ENCODE measurements at regions not wholly inside any gene's neighbourhood (a gene's known extent, or its start where the extent isn't known, plus 50 kb on each side); places are given as distances from the start of the nearest gene placed in this dataset.

DNA sequence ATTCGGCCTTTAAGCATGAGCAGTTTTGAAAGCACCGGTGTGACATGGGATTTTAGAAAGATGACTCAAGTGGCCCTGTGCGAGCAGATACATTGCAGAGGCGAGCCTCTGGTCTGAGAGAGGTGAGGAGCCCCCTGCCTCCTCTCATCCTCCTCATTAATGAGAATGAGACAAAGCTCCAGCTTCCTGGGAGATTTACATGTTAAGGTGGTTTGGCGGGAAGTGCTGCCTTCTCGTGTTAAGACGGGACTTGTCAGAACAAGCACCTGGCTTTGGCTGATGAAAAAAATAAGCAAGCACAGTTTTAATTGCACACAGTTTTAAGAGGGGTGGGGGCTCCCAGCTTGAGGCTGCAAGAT, 68.1 kb downstream of the ACTL7B start:
- H3K4me3 ChIP-seq (replicated peaks in 1 of 3; ENCODE audit: insufficient read depth in 1 of 3, low read depth in 1 of 3, low read length in 3 of 3): no peak overlapping the region
- H3K9ac ChIP-seq (replicated peaks; ENCODE audit: extremely low read depth, insufficient read depth, low read length): no peak overlapping the region
- H4K20me1 ChIP-seq (replicated peaks; ENCODE audit: control insufficient read depth, extremely low read depth, insufficient read depth, low read length): no peaks in the 10 kb centered on the region
- no peaks in the 10 kb centered on the region for H3K4me1 ChIP-seq (ENCODE audit: control insufficient read depth, extremely low read depth, insufficient read depth, low read length)
- H3K9me1 ChIP-seq (replicated peaks; ENCODE audit: control insufficient read depth, extremely low read depth, insufficient read depth, low read length): no peaks in the 10 kb centered on the region
- no peaks in the 10 kb centered on the region for H3K36me3 ChIP-seq (ENCODE audit: control insufficient read depth in 2 of 2, extremely low read depth in 1 of 2, insufficient read depth in 2 of 2, low read length in 2 of 2)
- intact Hi-C loops (cut with micrococcal nuclease) (no loop called here), dilution Hi-C loops (cut with MboI; ENCODE audit: extremely low pct_ligation_motif_present, low sequenced_read_pairs) (no loop called here)
- ChIA-PET POLR2A (no interaction called here), CTCF (no interaction called here)
- TF ChIP-seq MYC (IDR thresholded peaks at IDR 0.05; ENCODE audit: low read depth, low read length) (no peak), POLR2A (IDR thresholded peaks at IDR 0.05; ENCODE audit: low read depth, low read length) (no peak)
- TF ChIP-seq, protein P1, sequence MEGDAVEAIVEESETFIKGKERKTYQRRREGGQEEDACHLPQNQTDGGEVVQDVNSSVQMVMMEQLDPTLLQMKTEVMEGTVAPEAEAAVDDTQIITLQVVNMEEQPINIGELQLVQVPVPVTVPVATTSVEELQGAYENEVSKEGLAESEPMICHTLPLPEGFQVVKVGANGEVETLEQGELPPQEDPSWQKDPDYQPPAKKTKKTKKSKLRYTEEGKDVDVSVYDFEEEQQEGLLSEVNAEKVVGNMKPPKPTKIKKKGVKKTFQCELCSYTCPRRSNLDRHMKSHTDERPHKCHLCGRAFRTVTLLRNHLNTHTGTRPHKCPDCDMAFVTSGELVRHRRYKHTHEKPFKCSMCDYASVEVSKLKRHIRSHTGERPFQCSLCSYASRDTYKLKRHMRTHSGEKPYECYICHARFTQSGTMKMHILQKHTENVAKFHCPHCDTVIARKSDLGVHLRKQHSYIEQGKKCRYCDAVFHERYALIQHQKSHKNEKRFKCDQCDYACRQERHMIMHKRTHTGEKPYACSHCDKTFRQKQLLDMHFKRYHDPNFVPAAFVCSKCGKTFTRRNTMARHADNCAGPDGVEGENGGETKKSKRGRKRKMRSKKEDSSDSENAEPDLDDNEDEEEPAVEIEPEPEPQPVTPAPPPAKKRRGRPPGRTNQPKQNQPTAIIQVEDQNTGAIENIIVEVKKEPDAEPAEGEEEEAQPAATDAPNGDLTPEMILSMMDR (IDR thresholded peaks at IDR 0.05; ENCODE audit: extremely low read depth in 1 of 2, insufficient read depth in 1 of 2, low read depth in 1 of 2, low read length in 2 of 2): no peak
- no peak overlapping the region for H3K27ac ChIP-seq (ENCODE audit: insufficient read depth, low read depth, low read length)
- FAIRE-seq (no peak), DNase-seq (ENCODE audit: low read depth, low spot score) (no peak)
- H3K27me3 ChIP-seq (ENCODE audit: control insufficient read depth in 2 of 2, insufficient read depth in 2 of 2, low read length in 2 of 2): peaks cover 2 to 4% of the 10 kb centered on the region in 2 experiments
- BruUV-seq (replicated peaks): no TSS peak
- H3K4me2 ChIP-seq (ENCODE audit: insufficient read depth, low read length): no peak overlapping the region
- no peak overlapping the region for H2AFZ ChIP-seq (ENCODE audit: low read depth, low read length)
- no peaks in the 10 kb centered on the region for H3K79me2 ChIP-seq (ENCODE audit: control insufficient read depth, insufficient read depth, low read length)
- no peaks in the 10 kb centered on the region for H3K9me3 ChIP-seq (replicated peaks; ENCODE audit: control insufficient read depth, insufficient read depth, low read length)

DNA sequence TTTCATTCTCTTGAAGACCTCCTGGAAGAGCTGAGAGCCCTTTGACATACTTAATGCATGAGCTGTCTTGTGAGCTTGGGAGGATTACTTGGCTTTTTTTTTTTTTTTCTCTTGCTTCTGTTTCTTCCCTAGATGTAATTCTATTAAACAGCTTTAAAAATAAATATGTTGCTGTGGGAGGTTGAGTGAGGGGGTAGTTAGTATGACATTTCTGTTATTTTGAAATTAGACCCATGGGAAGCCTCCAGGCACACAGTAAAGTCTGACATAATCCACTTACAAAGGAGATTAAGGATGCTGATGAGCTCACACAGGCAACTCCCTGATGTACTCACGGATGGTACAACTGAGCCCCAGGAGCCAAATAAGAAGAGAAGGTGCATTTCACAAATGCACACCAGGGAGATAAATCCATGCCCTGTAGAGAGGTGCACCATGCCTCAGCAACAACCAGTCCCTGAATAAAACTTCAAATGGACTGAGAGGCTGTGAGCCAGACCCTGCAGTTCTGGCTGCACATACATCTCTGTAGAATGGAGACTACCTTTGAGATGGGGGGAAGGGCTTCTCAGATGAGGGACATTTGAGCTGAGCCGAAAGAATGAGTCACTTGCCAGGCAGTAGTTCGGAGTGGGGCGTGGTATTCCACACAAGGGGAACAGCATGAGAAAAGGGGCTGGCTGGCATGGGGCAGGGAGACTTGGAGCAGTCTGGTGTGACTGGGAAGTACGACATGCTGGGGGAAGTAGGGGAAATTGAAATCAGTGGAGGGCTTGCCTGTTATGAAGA, 68.7 kb downstream of the ACTL7B start:
- no peak overlapping the region for H3K27ac ChIP-seq (ENCODE audit: insufficient read depth, low read depth, low read length)
- BruUV-seq (replicated peaks): no TSS peak
- DNase-seq (ENCODE audit: low read depth, low spot score): no peak
- H3K9me1 ChIP-seq (replicated peaks; ENCODE audit: control insufficient read depth, extremely low read depth, insufficient read depth, low read length): no peaks in the 10 kb centered on the region
- TF ChIP-seq, protein P1 (IDR thresholded peaks at IDR 0.05; ENCODE audit: extremely low read depth in 1 of 2, insufficient read depth in 1 of 2, low read depth in 1 of 2, low read length in 2 of 2): no peak
- no peak for TF ChIP-seq EZH2 (IDR thresholded peaks at IDR 0.05; ENCODE audit: borderline replicate concordance, low read depth, low read length, severe bottlenecking)
- no peak for TF ChIP-seq POLR2AphosphoS5 (IDR thresholded peaks at IDR 0.05; ENCODE audit: insufficient read depth, low read depth, low read length)
- TF ChIP-seq GATA2 (IDR thresholded peaks at IDR 0.05; ENCODE audit: insufficient read depth, insufficient read length, low read depth, low read length): no peak
- no peak for TF ChIP-seq POLR2A (IDR thresholded peaks at IDR 0.05; ENCODE audit: low read depth, low read length)
- no peak for TF ChIP-seq FOS (IDR thresholded peaks at IDR 0.05; ENCODE audit: borderline replicate concordance, insufficient read depth, low read length)
- no peak for TF ChIP-seq MYC (IDR thresholded peaks at IDR 0.05; ENCODE audit: low read depth, low read length)
- TF ChIP-seq JUN (IDR thresholded peaks at IDR 0.05; ENCODE audit: borderline replicate concordance, insufficient read depth, insufficient read length, low read depth): no peak
- TF ChIP-seq MAX (IDR thresholded peaks at IDR 0.05; ENCODE audit: insufficient read depth, insufficient read length): no peak
- no peaks in the 10 kb centered on the region for H4K20me1 ChIP-seq (replicated peaks; ENCODE audit: control insufficient read depth, extremely low read depth, insufficient read depth, low read length)
- no peaks in the 10 kb centered on the region for H3K79me2 ChIP-seq (ENCODE audit: control insufficient read depth, insufficient read depth, low read length)
- no peak overlapping the region for H3K9ac ChIP-seq (replicated peaks; ENCODE audit: extremely low read depth, insufficient read depth, low read length)
- H3K4me3 ChIP-seq (replicated peaks in 1 of 3; ENCODE audit: insufficient read depth in 1 of 3, low read depth in 1 of 3, low read length in 3 of 3): no peak overlapping the region
- H3K27me3 ChIP-seq (ENCODE audit: control insufficient read depth in 2 of 2, insufficient read depth in 2 of 2, low read length in 2 of 2): peaks cover 2 to 4% of the 10 kb centered on the region in 2 experiments
- intact Hi-C loops (cut with micrococcal nuclease): no loop called here
- no peaks in the 10 kb centered on the region for H3K9me3 ChIP-seq (replicated peaks; ENCODE audit: control insufficient read depth, insufficient read depth, low read length)
- dilution Hi-C loops (cut with MboI; ENCODE audit: extremely low pct_ligation_motif_present, low sequenced_read_pairs): no loop called here
- H2AFZ ChIP-seq (ENCODE audit: low read depth, low read length): no peak overlapping the region
- CTCF ChIA-PET: interaction anchor here (0.6 to 0.9 kb wide), 2 partner anchors 371 to 1362 kb away, joined by 3 to 4 read pairs; no protein-coding TSS in a partner anchor
- H3K4me2 ChIP-seq (ENCODE audit: insufficient read depth, low read length): no peak overlapping the region
- FAIRE-seq: no peak
- no peaks in the 10 kb centered on the region for H3K4me1 ChIP-seq (ENCODE audit: control insufficient read depth, extremely low read depth, insufficient read depth, low read length)
- POLR2A ChIA-PET: no interaction called here
- H3K36me3 ChIP-seq (ENCODE audit: control insufficient read depth in 2 of 2, extremely low read depth in 1 of 2, insufficient read depth in 2 of 2, low read length in 2 of 2): no peaks in the 10 kb centered on the region

Measured in endothelial cell of umbilical vein (primary cell).